ENCODE measurements at regions not wholly inside any gene's neighbourhood (a gene's known extent, or its start where the extent isn't known, plus 50 kb on each side); places are given as distances from the start of the nearest gene placed in this dataset.

- no peak for DNase-seq
These were observed 810.1 kb upstream of the WWC1 start for GRCh38 chr5:167481345-167481744.

GRCh38 chr5:167482555-167482954 is 808.9 kb upstream of the WWC1 start:
- no peak for DNase-seq

DNA sequence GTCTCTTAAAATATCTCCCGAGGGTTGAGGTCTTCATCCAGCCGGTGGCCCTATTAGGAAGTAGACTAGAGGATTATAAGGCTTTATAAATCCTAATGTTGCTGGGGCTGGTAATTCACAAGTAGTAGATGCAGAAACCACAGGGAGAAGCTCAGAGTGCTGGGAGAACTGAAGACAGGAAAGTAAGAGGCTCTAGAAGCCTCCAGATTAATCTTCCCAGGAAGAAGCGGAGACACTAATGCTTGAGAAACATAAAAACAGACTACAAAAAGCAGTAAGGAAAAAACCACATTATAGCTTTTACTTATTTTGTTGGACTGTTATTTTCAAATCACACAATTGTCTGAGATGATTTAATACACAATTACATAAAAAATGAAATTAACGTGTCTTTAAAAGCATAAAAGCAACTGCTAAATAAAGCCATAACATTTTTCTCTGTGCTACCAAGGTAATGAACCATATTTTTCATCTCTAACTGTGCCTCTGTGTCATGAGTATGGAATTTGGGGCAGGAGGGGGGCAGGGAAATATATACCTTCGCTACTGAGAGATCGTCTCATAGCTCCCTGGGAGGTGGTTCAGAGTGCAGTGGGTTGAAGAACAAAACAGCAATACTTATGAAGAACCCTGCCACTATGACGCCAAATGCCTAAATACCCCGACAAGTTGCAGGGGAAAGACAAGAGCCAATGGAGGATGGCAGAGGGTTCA is 806.2 kb upstream of the WWC1 start:
- no peak for DNase-seq

DNA sequence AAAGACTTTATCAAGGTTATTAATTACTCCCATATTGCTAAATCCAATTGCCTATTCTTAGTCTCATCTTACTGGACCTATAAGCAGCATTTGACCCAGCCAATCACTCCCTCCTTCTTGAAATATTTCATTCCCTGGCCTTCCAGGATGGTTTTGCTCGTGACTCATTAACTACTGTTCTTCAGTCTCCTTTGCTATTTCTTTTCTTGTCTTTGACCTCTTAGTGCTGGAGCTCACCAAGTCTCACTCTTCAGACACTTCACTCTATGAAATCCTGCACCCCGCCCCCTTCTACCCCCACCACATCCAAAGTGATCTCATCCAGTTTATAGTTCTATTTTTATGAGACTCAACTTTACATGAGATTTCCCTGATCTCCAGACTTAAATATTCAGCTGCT is 803.1 kb upstream of the WWC1 start:
- no peak for DNase-seq

DNA sequence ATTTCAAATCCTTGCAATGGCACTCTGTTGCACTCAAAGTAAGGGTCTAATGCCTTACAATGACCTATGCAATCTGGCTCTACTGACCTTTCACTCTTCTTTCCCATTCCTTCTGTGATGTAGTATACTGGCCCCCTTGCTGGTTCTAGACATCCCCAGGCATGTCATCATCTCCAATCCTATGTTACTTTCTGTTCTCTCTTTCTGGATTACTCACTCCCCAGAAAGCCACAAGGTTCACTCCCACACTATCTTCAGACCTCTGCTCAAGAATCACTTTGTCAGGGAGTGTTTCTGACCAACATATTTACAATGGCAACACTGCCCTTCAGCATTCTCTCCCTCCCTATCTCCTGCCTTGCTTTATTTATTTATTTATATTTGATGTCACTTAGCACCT is 802.2 kb upstream of the WWC1 start:
- DNase-seq, result no peak

DNA sequence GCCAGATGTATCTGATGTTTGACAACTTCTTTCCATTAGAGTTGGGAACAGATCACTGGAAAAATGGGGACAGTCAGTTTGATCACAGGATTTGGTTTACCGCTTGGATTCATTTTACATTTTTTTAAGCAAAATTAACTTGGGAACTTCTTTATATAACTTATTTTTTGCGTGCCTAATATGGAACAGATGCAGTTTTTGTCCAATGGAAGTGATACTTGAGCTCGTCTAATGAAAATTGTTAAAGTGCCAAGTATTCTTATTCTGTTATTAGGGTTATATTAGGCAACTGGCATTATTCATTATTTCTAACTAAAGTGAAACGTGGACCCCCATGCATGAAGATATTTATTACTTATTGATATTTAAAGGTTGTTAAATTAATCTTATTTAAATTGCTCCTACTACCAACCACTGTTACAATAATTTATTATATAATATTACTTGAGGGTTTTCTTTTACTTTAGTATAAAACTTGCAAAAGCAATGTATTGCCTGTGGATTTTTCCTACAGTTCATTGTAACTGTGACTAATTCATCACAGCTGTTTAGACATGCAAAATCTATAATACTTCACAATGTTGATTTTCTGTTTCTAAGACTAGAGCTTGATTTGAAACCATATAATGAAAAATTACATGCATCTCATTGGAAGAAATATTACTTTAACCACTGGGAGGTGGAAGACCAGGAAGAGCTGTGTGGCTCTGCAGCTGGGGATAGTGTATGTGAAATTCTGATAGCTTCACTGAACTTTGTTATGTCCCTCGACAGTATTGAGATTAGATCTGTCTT is 787.3 kb upstream of the WWC1 start:
- no peak for DNase-seq

DNA sequence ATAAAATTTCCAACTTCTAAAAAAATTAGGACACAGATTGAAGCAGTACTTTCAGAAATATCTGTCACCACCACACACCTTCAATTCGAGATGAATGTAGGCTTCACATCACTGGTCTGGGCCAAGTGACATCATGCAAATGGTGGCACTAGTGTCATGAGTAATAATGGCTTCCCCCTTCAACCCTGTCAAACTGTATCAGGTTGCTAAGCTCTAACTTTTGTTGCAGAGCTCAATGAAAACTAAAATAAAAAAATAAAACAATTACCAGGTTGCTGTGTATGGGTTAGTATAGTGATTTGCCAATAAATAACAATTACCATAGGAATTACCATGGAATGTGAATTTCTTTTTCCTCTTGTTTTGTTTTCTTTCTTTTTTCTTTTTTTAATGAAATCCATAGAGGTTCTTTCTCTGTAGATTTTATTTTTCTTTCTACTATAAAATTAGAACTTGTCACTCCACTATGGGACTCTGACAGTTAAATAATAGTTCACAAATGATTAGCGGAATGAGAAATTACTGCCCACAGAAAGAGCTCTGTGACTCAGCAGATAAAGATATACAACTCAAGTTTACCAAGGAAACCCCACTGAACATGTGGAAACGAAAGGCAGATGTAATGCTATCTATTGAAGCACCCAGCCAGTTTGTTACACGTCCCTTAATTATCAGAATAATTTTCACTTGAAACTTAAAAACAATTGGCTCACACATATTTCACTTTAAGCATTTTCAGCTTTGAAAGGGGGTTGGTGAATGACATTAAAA is 783.8 kb upstream of the WWC1 start:
- no peak for DNase-seq

DNA sequence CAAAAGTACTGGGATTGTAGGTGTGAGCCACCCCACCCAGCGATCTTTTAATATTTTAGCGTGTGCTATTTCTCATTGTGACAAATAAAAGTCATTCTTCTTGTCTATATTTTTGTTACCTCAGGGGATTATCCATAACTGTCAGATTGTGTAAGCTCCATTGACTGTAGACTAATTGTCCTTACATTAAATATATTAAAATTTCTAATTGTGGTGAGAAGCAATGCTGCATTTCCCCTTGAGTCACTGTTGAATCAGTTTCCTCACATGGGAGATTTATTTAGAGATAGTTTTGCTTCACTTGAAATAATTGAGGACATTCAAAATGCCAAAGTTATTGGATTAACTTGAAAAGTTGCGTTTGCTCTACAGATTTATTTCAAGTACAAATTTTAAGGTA is 782.4 kb upstream of the WWC1 start:
- no peak for DNase-seq

- DNase-seq, result no peak
These were observed 780.2 kb upstream of the WWC1 start for GRCh38 chr5:167511276-167511675.

DNA sequence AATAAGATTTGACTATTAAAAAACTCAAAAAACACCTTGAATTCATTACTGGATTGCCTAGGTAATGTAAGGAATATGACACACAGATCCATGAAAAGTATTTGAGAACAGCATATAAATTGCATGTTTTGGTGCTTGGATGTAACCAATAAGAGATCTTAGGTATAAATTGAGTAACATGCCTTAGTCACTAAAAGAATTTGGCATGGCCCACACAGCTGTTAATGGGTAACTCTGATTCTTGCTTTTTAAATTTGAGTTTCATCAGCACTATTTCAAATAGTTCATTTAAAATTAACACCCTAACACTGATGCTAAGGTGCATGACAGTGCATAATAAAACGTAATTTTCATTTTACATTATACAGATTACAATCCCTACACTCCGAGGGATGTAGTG is 779.3 kb upstream of the WWC1 start:
- no peak for DNase-seq

GRCh38 chr5:167513381-167513780 is 778.1 kb upstream of the WWC1 start:
- no peak for DNase-seq

DNA sequence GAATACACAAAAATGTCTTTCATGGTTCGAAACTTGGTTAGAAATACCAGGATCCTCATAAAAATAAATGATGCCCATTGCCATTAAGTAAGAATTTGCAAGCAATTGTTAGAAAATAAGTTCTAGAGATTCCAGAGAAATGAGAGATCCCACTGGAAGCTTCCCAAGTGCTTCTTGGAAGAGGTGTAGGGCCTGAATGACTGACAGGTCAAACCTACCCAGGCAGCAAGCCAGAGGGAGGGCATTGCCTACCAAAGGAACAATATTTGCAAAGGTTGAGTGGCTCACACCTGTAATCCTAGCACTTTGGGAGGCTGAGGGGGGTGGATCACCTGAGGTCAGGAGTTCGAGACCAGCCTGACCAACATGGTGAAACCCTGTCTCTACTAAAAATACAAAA is 777.0 kb upstream of the WWC1 start:
- DNase-seq, result no peak

- peak in 1 of 56 donors; percentile 10 for DNase-seq
These were observed 766.4 kb upstream of the WWC1 start for GRCh38 chr5:167525004-167525403.

DNA sequence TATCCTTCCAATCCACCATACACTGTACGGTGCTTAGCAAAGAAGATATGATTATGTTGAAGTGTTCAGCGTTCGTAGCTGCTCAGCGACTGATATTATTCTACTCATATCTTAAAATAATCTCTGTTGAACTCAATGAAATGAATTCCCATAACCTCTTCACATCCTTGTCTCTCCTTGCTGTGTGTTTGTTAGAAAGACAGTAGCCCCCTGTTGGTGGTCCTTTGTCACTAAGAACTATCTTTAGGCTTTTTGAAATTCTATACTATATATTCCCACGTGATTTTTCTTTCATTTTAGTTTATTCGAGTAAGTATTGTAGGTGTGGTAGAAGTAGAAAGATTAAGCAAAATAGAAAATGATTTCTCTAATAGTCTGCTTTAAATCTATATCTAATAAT is 762.8 kb upstream of the WWC1 start:
- DNase-seq, result no peak

DNA sequence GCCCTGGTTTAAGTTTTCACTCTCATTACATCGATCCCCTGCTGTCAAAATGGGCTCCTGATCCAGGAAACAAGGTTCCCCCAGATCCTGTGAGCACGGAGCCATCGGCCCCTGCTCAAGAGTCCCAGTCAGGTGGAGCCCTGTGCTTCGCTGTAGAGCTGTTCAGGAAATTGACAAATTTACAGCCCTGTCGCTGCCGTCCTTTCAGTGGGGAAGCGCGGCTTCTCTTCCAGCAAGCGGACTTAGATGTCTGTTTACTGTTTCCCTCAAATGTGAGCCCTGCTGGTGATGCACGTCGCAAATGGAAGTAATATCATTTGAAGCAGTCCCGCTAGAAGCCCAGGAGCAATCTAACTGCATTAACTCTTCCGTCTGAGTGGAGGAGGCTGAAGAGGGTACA is 760.9 kb upstream of the WWC1 start:
- no peak for DNase-seq

GRCh38 chr5:167533814-167534795 is 757.3 kb upstream of the WWC1 start:
- no peak for DNase-seq

DNA sequence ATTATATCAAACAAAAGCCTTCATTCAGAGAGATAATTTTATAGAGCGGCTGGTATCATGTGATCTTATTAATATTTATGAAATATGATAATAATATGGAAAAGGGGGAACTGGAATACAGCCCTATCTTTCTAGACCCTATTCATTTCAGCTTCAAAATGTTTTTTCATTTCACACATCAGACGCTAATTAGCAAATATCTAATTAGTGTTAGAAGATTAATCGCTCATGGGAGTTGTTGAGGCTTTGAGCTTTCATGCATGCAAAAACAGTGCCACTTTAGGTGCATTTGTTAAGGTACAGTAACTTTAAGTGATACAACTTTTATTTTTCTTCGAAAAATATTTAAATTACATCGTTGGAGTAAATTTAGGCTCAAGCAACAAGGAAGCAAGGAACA is 751.7 kb upstream of the WWC1 start:
- no peak for DNase-seq

- DNase-seq, result no peak
These were observed 745.2 kb upstream of the WWC1 start for GRCh38 chr5:167546270-167546669.

DNA sequence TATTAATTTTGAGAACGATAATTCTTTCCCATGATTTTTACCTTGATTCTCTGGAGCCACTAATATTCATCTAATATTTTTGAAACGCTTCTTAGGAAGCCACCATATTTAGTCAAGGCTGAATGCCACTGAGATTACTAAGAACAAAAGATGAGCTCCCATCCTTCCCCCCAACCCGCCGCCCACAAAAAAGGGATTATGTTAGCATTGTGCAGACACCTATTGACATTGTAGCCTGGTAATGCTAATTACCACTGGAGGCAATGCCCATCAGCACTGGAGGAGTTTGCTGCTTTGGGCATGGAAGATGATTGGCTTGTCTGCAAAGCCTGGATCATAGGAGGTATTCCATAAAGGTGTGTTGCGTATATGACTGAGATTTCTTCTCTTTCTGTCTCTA is 739.1 kb upstream of the WWC1 start:
- DNase-seq, result no peak

- no peak for DNase-seq
These were observed 737.9 kb upstream of the WWC1 start for GRCh38 chr5:167553511-167553910.

Measured in amygdala (tissue), 56 donors.